DMS114 treated with DMSO at 0.1 percent for 48 hours (cell line): ENCODE measurements at regions not wholly inside any gene's neighbourhood (a gene's known extent, or its start where the extent isn't known, plus 50 kb on each side); places are given as distances from the start of the nearest gene placed in this dataset.
"Not testable (repeated sequence)": the region's sequence is repeated elsewhere in the genome, so short reads cannot be mapped to it uniquely, and the experiment has no call there.

ENCODE experiments used
- DNase-seq: peaks from one replicate; lab custom pipeline; 2025; ENCODE audit not compliant: unreplicated experiment; lab: John Stamatoyannopoulos, UW

DNA sequence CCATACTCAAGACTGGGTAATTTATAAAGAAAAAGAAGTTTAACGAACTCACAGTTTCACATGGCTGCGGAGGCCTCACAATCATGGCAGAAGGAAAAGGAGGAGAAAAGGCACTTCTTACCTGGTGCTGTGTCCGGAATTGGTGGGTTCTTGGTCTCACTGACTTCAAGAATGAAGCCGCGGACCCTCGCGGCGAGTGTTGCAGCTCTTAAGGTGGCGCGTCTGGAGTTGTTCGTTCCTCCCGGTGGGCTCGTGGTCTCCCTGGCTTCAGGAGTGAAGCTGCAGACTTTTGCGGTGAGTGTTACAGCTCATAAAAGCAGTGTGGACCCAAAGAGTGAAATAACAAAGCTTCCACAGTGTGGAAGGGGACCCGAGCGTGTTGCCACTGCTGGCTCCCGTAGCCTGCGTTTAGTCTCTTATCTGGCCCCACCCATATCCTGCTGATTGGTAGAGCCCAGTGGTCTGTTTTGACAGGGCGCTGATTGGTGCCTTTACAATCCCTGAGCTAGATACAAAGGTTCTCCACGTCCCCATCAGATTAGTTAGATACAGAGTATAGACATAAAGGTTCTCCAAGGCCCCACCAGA, 846.0 kb downstream of the CDH18 start:
- DNase-seq: not testable (repeated sequence)

DNA sequence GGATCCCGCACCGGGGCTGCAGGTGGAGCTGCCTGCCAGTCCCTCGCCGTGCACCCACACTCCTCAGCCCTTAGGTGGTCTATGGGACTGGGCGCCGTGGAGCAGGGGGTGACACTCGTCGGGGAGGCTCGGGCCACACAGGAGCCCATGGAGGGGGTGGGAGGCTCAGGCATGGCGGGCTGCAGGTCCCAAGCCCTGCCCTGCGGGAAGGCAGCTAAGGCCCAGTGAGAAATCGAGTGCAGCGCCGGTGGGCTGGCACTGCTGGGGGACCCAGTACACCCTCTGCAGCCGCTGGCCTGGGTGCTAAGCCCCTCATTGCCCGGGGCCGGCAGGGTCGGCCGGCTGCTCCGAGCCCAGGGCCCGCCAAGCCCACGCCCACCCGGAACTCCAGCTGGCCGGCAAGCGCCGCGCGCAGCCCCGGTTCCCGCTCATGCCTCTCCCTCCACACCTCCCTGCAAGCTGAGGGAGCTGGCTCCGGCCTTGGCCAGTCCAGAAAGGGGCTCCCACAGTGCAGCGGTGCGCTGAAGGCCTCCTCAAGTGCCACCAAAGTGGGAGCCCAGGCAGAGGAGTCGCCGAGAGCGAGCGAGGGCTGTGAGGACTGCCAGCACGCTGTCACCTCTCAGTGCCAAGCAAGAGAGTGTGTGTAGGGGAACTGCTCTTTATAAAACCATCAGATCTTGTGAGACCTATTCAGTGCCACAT, 845.1 kb downstream of the CDH18 start:
- not testable (repeated sequence) for DNase-seq

DNA sequence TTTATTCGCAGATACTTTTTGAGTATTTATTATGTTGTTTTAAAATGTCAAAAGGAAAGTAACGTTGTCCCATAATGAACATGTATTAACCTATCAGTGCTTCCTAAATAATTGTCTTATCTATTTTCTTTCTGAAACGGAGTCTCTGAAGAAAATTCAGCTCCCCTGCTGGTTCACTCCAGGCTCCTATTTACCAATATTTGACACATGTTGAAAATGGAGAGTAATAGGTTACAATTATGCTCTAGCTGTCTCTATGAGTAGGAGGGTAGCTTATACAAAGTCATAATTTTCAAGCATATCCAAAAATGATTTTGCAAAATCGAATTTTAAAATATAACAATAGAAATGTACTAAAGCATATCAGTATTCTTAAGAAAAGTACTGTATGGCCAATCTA, 844.1 kb downstream of the CDH18 start:
- no peak for DNase-seq

DNA sequence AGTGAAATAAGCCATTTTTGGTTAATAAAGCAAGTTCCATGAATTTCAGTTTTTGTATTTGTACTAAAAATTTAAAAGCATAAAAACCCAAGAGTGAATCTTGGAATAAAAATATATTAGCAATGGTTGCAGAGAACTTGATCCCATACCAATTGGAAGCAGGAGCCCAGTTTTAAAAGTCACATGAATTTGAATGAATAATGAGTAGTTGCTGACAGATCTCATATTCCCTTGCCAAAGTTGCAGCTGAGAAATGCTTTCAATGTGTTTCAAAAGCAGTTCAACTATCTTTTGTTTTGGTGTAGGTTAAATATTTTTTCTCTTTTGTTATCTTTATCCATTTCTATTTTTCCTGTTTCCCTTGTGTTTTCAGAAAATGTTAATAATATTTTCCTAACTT, 818.6 kb downstream of the CDH18 start:
- no peak for DNase-seq

DNA sequence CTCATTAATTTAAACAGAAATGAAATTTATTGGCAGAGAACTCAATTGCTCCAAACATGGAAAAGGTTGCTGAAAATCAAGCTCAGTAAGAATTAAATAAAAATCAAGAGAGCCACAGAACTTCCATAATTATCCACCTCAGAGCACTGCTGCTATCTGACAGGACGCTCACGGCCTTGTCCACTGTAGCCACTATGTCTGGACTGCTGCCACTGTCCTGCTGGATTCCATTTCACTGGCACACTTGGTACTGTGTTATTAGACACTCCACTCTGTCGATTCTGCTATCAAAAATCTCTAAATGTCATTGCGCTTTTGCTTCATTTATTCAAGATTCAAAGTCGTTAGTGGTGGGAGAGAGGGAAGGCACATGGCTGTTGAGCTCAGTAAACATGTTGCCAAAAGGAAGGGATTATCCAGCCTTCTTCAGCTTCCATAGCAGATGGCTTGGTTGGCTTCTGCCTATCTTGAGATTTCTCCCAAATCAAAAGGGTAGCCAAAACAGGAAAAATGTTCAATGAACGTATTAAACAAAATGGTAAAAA, 815.0 kb downstream of the CDH18 start:
- no peak for DNase-seq

DNA sequence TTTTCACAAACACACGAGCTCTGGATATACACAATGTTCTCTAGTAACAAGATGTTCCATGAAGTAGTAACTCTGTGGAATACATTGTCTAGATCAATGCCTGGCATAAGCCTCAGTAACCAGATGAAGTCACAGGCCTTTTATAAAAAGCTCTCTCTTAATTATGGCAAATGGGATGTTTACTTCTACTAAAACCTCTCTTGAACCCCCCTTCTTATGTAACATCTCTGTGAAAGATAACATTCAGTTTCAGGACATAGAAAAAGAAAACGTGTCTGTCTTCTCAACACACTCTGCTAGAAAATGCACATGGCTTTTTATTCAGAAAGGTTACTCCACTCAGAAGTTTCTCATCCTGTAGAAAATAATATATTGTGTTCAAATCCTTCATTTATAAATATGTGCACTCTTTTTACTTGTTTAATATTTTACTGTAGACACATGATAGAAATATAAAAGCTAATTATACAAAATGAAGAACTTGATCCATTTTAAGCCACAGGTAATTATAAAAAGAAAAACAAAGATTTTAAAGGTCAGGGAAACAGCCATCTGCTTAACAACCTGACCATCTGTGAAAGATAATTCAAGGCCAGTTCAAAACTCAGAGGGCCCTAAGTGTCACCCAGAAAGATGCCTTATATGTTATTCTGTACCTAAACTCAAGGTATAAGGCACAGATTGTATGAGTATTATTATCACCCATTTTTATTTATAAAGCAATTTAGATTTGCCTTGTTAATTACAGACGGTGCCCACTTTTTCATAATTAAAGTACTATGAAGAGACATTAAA, 812.0 kb downstream of the CDH18 start:
- DNase-seq: no peak

DNA sequence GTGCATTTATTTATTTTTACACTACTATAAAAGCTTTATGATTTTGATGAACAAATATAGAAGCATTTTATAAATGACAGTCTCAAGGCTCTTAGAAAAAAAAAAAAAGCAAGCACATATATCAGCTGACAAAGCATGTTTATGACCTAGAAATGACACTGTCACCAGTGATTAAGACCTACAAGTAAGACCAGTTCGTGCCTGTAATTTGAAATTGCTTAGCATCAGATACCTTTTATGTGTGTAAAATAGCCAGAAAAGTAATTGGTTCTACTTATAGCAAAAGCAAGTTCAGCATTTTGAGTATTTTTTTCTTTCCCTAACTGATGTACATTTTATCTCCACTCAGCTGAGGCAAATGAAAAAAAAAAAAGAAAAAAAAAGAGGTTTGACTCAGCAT, 808.4 kb downstream of the CDH18 start:
- DNase-seq: no peak

DNA sequence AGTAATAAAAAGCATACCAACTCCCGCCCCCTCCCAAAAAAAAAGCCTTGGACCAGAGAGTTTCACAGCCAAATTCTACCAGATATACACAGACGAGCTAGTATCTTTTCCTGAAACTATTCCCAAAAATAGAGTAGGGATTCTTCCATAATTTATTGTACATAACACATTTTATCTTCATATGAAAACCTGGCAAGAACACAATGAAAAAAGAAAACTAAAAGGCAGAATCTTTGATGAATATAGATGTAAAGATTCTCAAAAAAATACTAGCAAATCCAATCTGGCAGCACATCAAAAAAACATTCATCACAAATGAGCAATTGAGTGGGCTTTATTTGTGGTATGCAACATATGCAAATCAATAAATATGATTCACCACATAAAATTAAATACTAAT, 798.8 kb downstream of the CDH18 start:
- no peak for DNase-seq

DNA sequence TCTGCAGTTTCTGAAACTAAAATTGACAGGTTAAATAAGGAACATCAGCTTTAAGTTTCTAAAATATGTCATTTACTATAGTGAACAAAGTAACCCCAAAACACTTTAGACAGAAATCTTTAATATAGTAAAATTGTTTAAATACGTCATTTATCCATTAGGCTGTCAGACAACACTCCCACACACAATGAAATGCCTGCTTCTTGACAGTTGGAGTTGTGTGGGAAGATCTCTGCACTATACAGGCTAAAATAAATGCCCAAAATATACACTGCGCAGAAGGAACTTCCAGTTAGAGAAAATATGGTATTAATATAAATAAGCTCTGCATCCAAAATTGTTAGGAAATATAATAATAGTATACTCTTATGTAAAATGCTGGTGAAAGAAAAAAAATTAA, 794.4 kb downstream of the CDH18 start:
- DNase-seq: no peak

DNA sequence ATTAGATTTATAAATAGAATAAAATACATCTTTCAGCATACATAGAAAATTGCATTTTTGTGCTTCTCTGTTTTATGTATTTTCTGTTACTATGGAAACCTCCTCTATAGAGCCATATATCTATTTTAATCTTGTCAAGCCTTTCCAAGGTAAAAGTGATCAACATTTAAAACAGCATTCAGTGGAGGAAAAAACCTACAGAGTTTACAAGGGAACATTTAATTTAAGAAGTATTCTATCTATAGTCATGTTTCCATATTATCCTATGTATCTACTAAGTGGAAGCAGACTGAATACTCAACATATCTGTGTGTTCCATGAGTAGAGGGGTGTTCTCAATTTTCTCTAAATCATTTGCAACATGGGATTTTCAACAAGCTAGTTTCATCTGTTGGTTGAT, 791.4 kb downstream of the CDH18 start:
- DNase-seq: no peak

DNA sequence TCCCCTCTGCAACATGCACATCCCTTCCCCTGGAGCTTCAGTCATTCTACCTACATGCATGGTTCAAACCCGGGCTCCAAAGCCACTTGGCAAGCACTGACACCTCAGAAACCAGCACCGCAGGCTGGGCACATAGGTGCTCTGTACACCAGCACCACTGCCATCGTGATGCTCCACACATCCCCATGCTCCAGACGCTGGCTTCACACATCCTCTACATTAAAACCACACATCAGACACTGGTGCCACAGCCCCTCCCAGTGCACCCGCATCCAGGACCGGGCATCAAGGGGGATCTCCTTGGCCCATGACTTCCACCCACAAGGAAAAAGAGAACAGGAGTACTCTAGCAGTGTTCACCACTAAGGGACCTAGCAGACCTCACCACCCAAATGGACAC, 787.7 kb downstream of the CDH18 start:
- no peak for DNase-seq

DNA sequence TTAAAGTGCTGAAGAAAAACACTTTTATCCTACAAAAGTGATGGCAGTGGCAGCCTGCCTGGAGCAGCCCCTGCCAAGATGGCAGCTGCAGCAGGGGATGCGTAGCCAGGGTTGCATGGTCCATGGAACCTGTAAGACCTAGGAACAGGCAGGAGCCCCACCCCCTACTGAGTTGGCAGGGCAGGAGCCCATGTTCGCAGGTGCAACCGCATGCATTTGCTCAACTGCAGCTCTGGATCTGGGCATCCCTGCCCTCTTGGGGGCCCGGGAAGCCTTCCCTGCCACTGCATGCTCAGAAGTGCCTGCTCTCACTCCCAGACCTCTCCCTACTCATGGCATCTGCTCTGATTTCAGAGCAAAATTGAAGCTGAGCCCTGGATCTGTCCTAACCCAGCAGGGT, 779.6 kb downstream of the CDH18 start:
- no peak for DNase-seq

DNA sequence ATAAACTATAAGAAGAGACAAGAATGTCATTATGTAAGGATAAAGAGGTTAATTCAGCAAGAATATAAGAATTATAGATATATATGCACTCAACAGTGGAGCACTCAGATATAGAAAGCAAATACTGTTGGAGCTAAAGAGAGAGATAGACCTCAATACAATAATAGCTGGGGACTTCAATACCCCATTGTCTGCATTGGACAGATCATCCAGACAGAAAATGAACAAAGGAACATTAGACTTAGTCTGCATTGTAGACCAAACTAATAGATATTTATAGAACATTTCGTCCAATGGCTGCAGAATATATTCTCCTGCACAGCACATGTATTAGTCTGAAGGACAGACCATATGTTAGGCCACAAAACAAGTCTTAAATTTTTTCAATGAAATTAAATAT, 777.1 kb downstream of the CDH18 start:
- DNase-seq: no peak

DNA sequence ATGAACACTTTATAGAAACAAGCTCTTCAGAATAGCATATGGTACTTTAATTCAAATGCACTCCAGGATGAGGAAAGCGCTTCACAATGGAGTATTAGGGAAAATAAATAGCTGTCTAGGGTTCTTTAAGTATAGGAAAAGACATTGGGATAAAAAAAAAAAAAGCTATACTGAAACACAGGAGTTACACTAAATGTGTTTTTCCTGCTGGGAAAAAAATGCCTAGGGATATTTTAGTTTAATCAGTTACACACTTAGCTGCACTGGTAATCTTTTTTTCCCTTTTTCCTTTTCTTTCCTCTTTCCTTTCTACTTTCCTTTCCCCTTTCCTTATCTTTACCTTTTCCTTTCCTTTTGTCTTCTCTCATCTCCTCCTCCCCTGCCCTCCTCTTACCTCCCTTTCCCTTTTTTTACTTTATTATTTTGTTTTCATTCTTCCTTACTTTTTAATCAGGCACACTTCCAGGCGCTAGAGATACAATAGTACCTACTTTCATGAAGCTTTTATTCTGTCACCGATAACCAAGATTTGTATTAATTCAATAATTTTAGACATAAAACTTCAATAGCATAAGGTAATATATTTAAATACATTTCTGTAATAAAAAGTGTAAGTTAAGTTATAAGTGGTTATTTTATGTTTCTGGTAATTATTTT, 758.7 kb downstream of the CDH18 start:
- DNase-seq: no peak

DNA sequence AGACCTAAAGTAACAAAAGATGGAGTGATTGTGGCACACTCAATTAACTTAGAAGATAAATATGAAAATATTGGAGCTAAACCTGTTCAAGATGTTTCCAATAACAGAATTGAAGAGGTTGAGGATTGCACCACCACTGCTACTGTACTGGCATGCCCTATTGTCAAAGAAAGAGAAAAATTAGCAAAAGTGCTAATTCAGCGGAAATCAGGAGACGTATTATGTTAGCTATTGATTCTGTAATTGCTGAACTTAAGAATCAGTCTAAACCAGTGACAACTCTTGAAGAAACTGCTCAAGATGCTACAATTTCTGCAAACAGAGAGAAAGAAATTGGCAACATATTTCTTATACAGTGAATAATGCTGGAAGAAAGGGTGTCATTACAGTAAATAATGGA, 754.4 kb downstream of the CDH18 start:
- DNase-seq: no peak

DNA sequence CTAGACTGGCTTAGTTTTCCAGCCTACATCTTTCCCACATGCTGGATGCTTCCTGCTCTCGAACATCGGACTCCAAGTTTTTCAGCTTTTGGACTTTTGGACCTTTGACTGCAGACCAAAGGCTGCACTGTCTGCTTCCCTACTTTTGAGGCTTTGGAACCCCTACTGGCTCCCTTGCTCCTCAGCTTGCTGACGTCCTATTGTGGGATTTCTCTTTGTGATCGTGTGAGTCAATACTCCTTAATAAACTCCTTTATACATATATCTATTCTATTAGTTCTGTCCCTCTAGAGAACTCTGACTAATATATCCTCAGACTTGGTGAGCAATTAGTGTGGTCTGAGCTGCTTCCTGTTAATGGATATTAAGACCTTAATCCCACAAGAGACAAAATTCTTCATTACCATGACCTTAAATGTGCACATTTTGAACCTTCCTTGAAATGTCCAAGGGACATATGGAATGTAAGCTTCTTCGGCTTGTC, 752.9 kb downstream of the CDH18 start:
- no peak for DNase-seq

DNA sequence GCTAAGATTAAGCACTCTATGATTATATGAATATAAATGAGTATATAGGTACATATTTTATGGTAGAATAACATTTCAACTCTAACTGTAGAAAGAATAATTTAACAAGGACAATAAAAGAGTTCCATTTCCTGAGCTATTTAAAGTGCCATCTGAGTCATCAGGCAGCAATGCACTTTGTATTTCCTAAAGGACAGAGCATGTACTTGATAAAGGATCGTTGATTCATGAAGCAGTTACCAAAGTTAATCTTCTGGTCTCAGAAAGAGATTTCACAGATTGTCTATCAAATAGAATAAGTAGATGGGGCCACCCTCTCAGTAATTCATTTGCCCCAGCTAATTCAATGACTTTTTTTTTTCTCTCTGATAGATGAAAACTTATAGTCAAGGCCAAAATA, 747.8 kb downstream of the CDH18 start:
- DNase-seq: no peak

DNA sequence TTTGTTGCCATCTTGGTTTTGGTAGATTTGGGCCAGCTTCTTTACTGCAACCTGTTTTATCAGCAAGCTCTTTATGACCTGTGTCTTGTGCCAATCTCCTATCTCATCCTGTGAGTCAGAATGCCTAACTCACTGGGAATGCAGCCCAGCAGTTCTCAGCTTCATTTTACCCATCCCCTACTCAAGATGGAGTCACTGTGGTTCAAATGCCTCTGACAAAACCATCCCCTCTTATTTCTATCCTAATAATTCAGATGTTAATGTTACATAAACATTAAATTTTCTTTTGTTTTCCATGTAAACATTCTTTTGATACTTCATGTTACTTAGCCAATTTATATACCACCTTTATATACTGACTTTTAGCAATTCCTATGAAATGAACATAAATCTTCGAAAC, 746.3 kb downstream of the CDH18 start:
- no peak for DNase-seq

DNA sequence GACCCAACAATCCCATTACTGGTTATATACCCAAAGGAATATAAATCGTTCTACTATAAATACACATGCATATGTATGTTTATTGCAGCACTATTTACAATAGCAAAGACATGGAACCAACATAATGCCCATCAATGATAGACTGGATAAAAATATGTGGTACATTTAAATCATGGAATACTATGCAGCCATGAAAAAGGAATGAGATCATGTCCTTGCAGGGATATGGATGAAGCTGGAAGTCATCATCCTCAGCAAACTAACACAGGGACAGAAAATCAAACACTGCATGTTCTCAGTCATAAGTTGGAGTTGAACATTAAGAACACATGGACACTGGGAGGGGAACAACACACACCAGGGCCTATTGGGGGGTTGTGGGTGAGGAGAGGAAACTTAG, 741.8 kb downstream of the CDH18 start:
- not testable (repeated sequence) for DNase-seq

DNA sequence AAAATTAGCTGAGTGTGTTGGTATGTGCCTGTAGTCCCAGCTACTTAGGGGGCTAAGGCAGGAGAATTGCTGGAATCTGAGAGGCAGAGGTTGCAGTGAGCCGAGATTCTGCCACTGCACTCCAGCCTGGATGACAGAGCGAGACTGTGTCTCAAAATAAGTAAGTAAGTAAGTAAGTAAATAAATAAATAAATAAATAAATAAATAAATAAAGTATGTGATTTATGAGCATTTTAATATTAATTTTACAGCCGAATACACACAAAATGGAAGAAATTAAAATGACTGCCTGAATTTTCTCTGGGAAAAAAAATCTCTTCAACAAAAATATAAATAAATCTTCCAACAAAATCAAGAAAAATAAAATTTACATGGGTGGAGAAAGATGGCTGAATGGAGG, 740.7 kb downstream of the CDH18 start:
- DNase-seq: no peak

DNA sequence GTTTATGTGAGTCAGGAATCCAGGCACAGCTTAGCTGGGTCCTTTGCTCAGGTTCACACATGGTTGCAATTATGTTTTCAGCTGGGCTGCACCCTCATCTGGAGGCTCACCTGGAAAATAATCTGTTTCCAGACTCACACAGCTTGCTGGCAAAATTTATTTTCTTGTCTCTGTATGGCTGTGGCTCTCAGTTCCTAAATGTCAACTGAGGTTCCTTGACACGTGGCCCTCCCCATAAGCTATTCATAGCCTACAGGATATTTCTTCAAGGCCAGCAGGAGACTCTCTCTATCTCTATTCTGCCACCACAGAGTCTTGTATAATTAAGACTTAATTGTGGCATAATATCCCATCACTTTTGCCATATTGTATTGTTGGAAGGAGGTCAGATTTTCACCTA, 732.0 kb downstream of the CDH18 start:
- no peak for DNase-seq
